ENCODE measurements at regions not wholly inside any gene's neighbourhood (a gene's known extent, or its start where the extent isn't known, plus 50 kb on each side); places are given as distances from the start of the nearest gene placed in this dataset.

GRCh38 chr13:75025956-75026355, 456.0 kb downstream of the TBC1D4 start:
- Histone ChIP-seq H3K36me3 (ENCODE audit: insufficient read depth, low read length) (no peaks in the 10 kb centered on the region), H3K9ac (ENCODE audit: low read length) (no peak overlapping the region), H3K27me3 (ENCODE audit: control insufficient read depth in 1 of 2, insufficient read depth in 2 of 2, low read length in 2 of 2) (no peaks in the 10 kb centered on the region), H3K4me1 (ENCODE audit: insufficient read depth, low read length) (no peaks in the 10 kb centered on the region), H3K27ac (ENCODE audit: low read depth, low read length) (no peak overlapping the region), H3K4me3 (ENCODE audit: low read depth in 1 of 2, low read length in 2 of 2) (no peak overlapping the region), H3K9me3 (ENCODE audit: low read length) (no peaks in the 10 kb centered on the region)

DNA sequence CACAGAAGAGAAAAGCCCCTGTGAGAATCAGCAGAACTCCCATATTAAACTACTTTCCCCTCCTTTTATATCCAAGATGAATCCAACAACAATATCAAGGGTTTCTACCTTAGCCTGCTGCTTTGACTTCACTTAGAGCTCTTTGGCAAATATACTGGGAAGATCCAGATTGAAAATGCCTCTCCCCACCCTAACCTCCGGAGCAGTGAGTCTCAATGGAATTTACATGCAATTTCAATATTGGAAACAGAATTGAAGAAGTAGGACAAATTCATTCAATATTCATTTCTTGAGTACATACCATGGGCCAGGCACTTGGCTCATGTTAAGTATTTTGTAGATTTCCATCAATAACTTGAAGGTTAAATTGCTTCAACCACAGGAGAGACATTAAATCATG, 457.4 kb downstream of the TBC1D4 start:
- no peaks in the 10 kb centered on the region for H3K27me3 ChIP-seq (ENCODE audit: control insufficient read depth in 1 of 2, insufficient read depth in 2 of 2, low read length in 2 of 2)
- H3K27ac ChIP-seq (ENCODE audit: low read depth, low read length), result no peak overlapping the region
- no peak overlapping the region for H3K4me3 ChIP-seq (ENCODE audit: low read depth in 1 of 2, low read length in 2 of 2)
- no peaks in the 10 kb centered on the region for H3K4me1 ChIP-seq (ENCODE audit: insufficient read depth, low read length)
- no peak overlapping the region for H3K9ac ChIP-seq (ENCODE audit: low read length)
- H3K36me3 ChIP-seq (ENCODE audit: insufficient read depth, low read length), result no peaks in the 10 kb centered on the region
- H3K9me3 ChIP-seq (ENCODE audit: low read length), result no peaks in the 10 kb centered on the region

DNA sequence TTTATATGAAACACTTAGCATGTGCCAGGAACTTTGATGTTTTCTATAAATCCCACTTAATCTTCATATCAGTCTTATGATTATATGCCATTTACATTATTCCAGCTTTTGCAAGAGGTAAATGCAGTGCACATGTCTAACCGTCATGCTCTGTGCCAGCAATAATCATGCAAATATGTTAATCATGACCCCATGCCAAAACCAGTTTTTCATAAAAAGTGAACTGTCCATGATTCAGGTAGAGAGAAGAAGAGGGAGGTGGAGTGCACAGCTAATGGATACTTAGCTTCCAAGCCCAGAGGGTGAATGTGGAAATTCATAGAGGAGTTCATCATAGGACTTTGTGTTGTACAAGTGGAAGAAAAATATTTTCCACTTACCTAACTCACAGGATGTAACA, 458.4 kb downstream of the TBC1D4 start:
- Histone ChIP-seq H3K9me3 (ENCODE audit: low read length) (no peaks in the 10 kb centered on the region), H3K4me1 (ENCODE audit: insufficient read depth, low read length) (no peaks in the 10 kb centered on the region), H3K27me3 (ENCODE audit: control insufficient read depth in 1 of 2, insufficient read depth in 2 of 2, low read length in 2 of 2) (no peaks in the 10 kb centered on the region), H3K4me3 (ENCODE audit: low read depth in 1 of 2, low read length in 2 of 2) (no peak overlapping the region), H3K27ac (ENCODE audit: low read depth, low read length) (no peak overlapping the region), H3K36me3 (ENCODE audit: insufficient read depth, low read length) (no peaks in the 10 kb centered on the region), H3K9ac (ENCODE audit: low read length) (no peak overlapping the region)

DNA sequence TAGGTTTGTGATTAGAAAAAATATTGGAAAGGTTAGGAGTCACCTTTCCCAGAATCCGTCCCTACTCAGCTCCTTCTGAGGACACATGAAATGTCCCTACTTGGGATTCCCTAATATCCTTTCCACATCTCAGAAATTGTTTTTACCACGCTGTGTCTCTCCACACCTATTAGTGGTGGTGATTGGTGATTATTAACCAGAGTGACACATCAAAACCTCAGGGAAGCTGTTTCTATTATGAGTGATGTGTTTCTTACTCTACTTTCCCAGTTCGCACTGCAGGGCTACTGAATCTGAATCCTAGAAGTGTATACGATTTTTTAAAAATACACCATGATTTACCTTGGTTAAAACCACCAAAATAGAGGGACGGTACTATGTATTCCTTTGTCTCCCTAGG, 460.8 kb downstream of the TBC1D4 start:
- Histone ChIP-seq H3K36me3 (ENCODE audit: insufficient read depth, low read length) (no peaks in the 10 kb centered on the region), H3K4me3 (ENCODE audit: low read depth in 1 of 2, low read length in 2 of 2) (no peak overlapping the region), H3K27ac (ENCODE audit: low read depth, low read length) (no peak overlapping the region), H3K9me3 (ENCODE audit: low read length) (no peaks in the 10 kb centered on the region), H3K9ac (ENCODE audit: low read length) (no peak overlapping the region), H3K4me1 (ENCODE audit: insufficient read depth, low read length) (no peaks in the 10 kb centered on the region), H3K27me3 (ENCODE audit: control insufficient read depth in 1 of 2, insufficient read depth in 2 of 2, low read length in 2 of 2) (no peaks in the 10 kb centered on the region)

DNA sequence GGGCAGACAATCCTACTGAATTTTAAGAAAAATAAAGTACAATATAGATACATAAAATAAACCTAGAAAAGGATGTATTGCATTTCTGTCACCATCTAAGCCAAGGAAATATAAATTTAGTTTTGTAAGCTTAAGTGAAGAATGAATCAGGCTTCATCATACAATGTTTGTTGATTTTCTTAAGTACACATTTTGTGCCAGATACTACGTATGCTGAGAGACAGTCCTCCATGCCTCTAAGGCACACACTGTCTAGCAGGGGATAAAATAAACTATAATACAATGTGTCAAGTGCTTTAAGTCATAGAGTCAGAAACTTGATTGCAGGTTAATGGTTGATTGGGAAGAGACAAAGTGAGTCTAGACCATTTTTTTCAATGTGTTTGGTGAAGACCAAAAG, 465.7 kb downstream of the TBC1D4 start:
- Histone ChIP-seq H3K36me3 (ENCODE audit: insufficient read depth, low read length) (no peaks in the 10 kb centered on the region), H3K27me3 (ENCODE audit: control insufficient read depth in 1 of 2, insufficient read depth in 2 of 2, low read length in 2 of 2) (no peaks in the 10 kb centered on the region), H3K9me3 (ENCODE audit: low read length) (no peaks in the 10 kb centered on the region), H3K27ac (ENCODE audit: low read depth, low read length) (no peak overlapping the region), H3K9ac (ENCODE audit: low read length) (no peak overlapping the region), H3K4me1 (ENCODE audit: insufficient read depth, low read length) (no peaks in the 10 kb centered on the region), H3K4me3 (ENCODE audit: low read depth in 1 of 2, low read length in 2 of 2) (no peak overlapping the region)

GRCh38 chr13:75013818-75014217, 468.2 kb downstream of the TBC1D4 start:
- Histone ChIP-seq H3K4me1 (ENCODE audit: insufficient read depth, low read length) (no peaks in the 10 kb centered on the region), H3K36me3 (ENCODE audit: insufficient read depth, low read length) (no peaks in the 10 kb centered on the region), H3K9ac (ENCODE audit: low read length) (no peak overlapping the region), H3K27ac (ENCODE audit: low read depth, low read length) (no peak overlapping the region), H3K9me3 (ENCODE audit: low read length) (no peaks in the 10 kb centered on the region), H3K27me3 (ENCODE audit: control insufficient read depth in 1 of 2, insufficient read depth in 2 of 2, low read length in 2 of 2) (no peaks in the 10 kb centered on the region), H3K4me3 (ENCODE audit: low read depth in 1 of 2, low read length in 2 of 2) (no peak overlapping the region)

DNA sequence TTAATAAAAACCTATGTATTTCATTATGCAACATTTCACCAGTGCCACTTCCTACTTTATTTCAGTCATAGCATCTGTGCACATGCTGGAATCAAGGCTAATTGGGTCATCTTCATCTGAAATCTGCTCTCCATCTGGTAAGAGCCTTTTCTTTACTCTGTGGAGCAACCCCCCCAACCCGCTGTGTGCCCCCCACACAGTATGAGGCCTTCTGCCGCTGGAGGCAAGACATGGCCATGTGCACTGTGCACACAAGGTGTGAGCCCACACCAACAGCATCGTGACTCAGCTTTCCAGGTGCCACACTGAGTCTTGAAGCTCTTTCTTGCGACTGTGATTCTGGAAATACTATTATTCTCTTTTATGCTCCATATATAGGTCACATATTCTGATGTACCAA, 471.0 kb downstream of the TBC1D4 start:
- Histone ChIP-seq H3K4me3 (ENCODE audit: low read depth in 1 of 2, low read length in 2 of 2) (no peak overlapping the region), H3K9ac (ENCODE audit: low read length) (no peak overlapping the region), H3K27me3 (ENCODE audit: control insufficient read depth in 1 of 2, insufficient read depth in 2 of 2, low read length in 2 of 2) (no peaks in the 10 kb centered on the region), H3K27ac (ENCODE audit: low read depth, low read length) (no peak overlapping the region), H3K9me3 (ENCODE audit: low read length) (no peaks in the 10 kb centered on the region), H3K36me3 (ENCODE audit: insufficient read depth, low read length) (no peaks in the 10 kb centered on the region), H3K4me1 (ENCODE audit: insufficient read depth, low read length) (no peaks in the 10 kb centered on the region)

- Histone ChIP-seq H3K36me3 (ENCODE audit: insufficient read depth, low read length) (no peaks in the 10 kb centered on the region), H3K4me1 (ENCODE audit: insufficient read depth, low read length) (no peaks in the 10 kb centered on the region), H3K4me3 (ENCODE audit: low read depth in 1 of 2, low read length in 2 of 2) (no peak overlapping the region), H3K27me3 (ENCODE audit: control insufficient read depth in 1 of 2, insufficient read depth in 2 of 2, low read length in 2 of 2) (no peaks in the 10 kb centered on the region), H3K27ac (ENCODE audit: low read depth, low read length) (no peak overlapping the region), H3K9me3 (ENCODE audit: low read length) (no peaks in the 10 kb centered on the region), H3K9ac (ENCODE audit: low read length) (no peak overlapping the region)
These were observed 473.0 kb downstream of the TBC1D4 start for GRCh38 chr13:75008926-75009325.

DNA sequence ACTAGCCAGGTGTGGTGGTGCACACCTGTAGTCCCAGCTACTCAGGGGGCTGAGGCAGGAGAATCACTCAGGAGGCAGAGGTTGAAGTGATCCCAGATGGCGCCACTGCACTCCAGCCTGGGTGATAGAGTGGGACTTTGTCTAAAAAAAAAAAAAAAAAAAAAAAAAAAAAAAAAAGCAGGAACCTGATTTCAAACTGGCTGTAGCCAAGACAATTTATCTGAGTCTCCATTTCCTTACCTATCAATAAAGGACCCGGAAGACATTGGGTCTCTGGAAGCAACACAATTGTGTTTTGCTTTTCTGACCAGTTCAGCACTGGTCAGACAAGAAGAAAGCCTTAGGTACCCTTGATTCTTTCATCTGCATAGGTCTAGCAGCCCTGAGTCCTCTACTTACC, 491.0 kb downstream of the TBC1D4 start:
- Histone ChIP-seq H3K27me3 (ENCODE audit: control insufficient read depth in 1 of 2, insufficient read depth in 2 of 2, low read length in 2 of 2) (no peaks in the 10 kb centered on the region), H3K36me3 (ENCODE audit: insufficient read depth, low read length) (no peaks in the 10 kb centered on the region), H3K27ac (ENCODE audit: low read depth, low read length) (no peak overlapping the region), H3K9ac (ENCODE audit: low read length) (no peak overlapping the region), H3K4me1 (ENCODE audit: insufficient read depth, low read length) (no peaks in the 10 kb centered on the region), H3K4me3 (ENCODE audit: low read depth in 1 of 2, low read length in 2 of 2) (no peak overlapping the region), H3K9me3 (ENCODE audit: low read length) (no peaks in the 10 kb centered on the region)

GRCh38 chr13:74987124-74987690, 494.8 kb downstream of the TBC1D4 start:
- Histone ChIP-seq H3K27ac (ENCODE audit: low read depth, low read length) (no peak overlapping the region), H3K4me1 (ENCODE audit: insufficient read depth, low read length) (no peaks in the 10 kb centered on the region), H3K27me3 (ENCODE audit: control insufficient read depth in 1 of 2, insufficient read depth in 2 of 2, low read length in 2 of 2) (no peaks in the 10 kb centered on the region), H3K36me3 (ENCODE audit: insufficient read depth, low read length) (no peaks in the 10 kb centered on the region), H3K9me3 (ENCODE audit: low read length) (no peaks in the 10 kb centered on the region), H3K9ac (ENCODE audit: low read length) (no peak overlapping the region), H3K4me3 (ENCODE audit: low read depth in 1 of 2, low read length in 2 of 2) (no peak overlapping the region)

GRCh38 chr13:74986609-74987008, 495.4 kb downstream of the TBC1D4 start:
- Histone ChIP-seq H3K9ac (ENCODE audit: low read length) (no peak overlapping the region), H3K27ac (ENCODE audit: low read depth, low read length) (no peak overlapping the region), H3K4me3 (ENCODE audit: low read depth in 1 of 2, low read length in 2 of 2) (no peak overlapping the region), H3K36me3 (ENCODE audit: insufficient read depth, low read length) (no peaks in the 10 kb centered on the region), H3K27me3 (ENCODE audit: control insufficient read depth in 1 of 2, insufficient read depth in 2 of 2, low read length in 2 of 2) (no peaks in the 10 kb centered on the region), H3K9me3 (ENCODE audit: low read length) (no peaks in the 10 kb centered on the region), H3K4me1 (ENCODE audit: insufficient read depth, low read length) (no peaks in the 10 kb centered on the region)

DNA sequence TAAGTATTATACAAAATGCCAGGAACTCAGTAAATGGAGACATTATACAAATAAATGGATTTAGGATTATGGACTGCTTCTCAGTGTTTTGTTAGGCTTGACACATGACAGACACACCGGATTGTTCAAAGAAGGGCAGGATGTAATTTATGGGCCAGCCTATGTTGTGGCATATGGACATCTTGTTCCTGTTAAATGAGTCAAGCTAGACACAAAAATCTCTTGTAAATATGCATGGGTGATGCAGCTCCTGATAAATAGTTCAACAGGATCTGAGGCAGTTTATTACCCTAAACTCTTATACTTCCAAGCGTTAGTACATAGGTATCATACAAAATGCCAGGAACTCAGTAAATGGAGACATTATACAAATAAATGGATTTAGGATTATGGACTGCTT, 502.3 kb downstream of the TBC1D4 start:
- no peak overlapping the region for H3K4me3 ChIP-seq (ENCODE audit: low read depth in 1 of 2, low read length in 2 of 2)
- H3K27me3 ChIP-seq (ENCODE audit: control insufficient read depth in 1 of 2, insufficient read depth in 2 of 2, low read length in 2 of 2), result no peaks in the 10 kb centered on the region
- no peaks in the 10 kb centered on the region for H3K4me1 ChIP-seq (ENCODE audit: insufficient read depth, low read length)
- H3K36me3 ChIP-seq (ENCODE audit: insufficient read depth, low read length), result no peaks in the 10 kb centered on the region
- H3K27ac ChIP-seq (ENCODE audit: low read depth, low read length), result no peak overlapping the region
- no peaks in the 10 kb centered on the region for H3K9me3 ChIP-seq (ENCODE audit: low read length)
- H3K9ac ChIP-seq (ENCODE audit: low read length), result no peak overlapping the region
